Neural crest cell (in vitro differentiated cells): ENCODE measurements at regions not wholly inside any gene's neighbourhood (a gene's known extent, or its start where the extent isn't known, plus 50 kb on each side); places are given as distances from the start of the nearest gene placed in this dataset.

Experiments
- DNase-seq: peaks from one replicate; pipeline ENCODE4 v3.0.0; 2021; ENCODE audit warnings: low read depth, mixed read lengths, low spot score
- H3K27ac Mint-ChIP-seq: one replicate; pipeline ENCODE4 v1.8.0; 2021; ENCODE audit warnings: mild to moderate bottlenecking, mixed read lengths; ENCODE audit not compliant: unreplicated experiment
- H3K27me3 Mint-ChIP-seq: 2 replicates; pipeline ENCODE4 v1.8.0; 2021; ENCODE audit warnings: low read depth, mild to moderate bottlenecking, mixed read lengths
- H3K36me3 Mint-ChIP-seq: 2 replicates; pipeline ENCODE4 v1.8.0; 2021; ENCODE audit warnings: low read depth, mild to moderate bottlenecking, mixed read lengths
- H3K4me1 Mint-ChIP-seq: 2 replicates; pipeline ENCODE4 v1.8.0; 2021; ENCODE audit warnings: mixed read lengths
- H3K4me3 Mint-ChIP-seq: one replicate; pipeline ENCODE4 v1.8.0; 2021; ENCODE audit warnings: mild to moderate bottlenecking, mixed read lengths
- H3K9me3 Mint-ChIP-seq: 2 replicates; pipeline ENCODE4 v1.8.0; 2021; ENCODE audit warnings: mixed read lengths
- TF ChIP-seq, protein P1 (sequence below): fragments of 200-600 bp; sonication (generic); conservative IDR thresholded peaks from 2 replicates; pipeline ENCODE4 v1.5.0; 2021; ENCODE audit warnings: antibody characterized with exemption, mild to moderate bottlenecking

DNA sequence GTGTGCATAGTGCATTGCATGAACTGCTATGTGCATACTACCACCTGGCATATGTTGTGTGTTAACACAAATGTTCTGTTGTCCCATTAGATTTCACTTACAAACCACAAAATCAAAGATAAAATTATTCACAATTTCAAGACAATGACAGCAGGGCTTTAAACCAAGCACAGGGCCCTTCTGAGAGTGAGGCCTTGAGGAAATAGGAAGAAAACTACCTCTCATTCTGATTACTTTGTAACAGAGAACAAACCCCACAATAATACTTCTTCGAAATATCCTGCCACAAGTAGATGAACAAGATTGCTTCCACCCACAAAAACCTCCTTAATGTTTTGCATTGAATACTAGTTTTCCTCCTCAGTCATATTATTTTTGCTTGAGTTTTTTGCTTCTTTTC, 85.5 kb upstream of the SPANXB1 start:
- H3K4me1 Mint-ChIP-seq, result peaks cover 4% of the 10 kb centered on the region
- no peak for DNase-seq
- no peak overlapping the region for H3K4me3 Mint-ChIP-seq
- no peaks in the 10 kb centered on the region for H3K27me3 Mint-ChIP-seq
- no peaks in the 10 kb centered on the region for H3K36me3 Mint-ChIP-seq
- TF ChIP-seq, protein P1, sequence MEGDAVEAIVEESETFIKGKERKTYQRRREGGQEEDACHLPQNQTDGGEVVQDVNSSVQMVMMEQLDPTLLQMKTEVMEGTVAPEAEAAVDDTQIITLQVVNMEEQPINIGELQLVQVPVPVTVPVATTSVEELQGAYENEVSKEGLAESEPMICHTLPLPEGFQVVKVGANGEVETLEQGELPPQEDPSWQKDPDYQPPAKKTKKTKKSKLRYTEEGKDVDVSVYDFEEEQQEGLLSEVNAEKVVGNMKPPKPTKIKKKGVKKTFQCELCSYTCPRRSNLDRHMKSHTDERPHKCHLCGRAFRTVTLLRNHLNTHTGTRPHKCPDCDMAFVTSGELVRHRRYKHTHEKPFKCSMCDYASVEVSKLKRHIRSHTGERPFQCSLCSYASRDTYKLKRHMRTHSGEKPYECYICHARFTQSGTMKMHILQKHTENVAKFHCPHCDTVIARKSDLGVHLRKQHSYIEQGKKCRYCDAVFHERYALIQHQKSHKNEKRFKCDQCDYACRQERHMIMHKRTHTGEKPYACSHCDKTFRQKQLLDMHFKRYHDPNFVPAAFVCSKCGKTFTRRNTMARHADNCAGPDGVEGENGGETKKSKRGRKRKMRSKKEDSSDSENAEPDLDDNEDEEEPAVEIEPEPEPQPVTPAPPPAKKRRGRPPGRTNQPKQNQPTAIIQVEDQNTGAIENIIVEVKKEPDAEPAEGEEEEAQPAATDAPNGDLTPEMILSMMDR, result no peak
- H3K27ac Mint-ChIP-seq, result no peak overlapping the region
- peaks cover 10% of the 10 kb centered on the region for H3K9me3 Mint-ChIP-seq

- TF ChIP-seq, protein P1, result no peak
- Mint-ChIP-seq H3K9me3 (peaks cover 10% of the 10 kb centered on the region), H3K4me1 (peaks cover 4% of the 10 kb centered on the region), H3K27me3 (no peaks in the 10 kb centered on the region), H3K36me3 (no peaks in the 10 kb centered on the region), H3K4me3 (no peak overlapping the region), H3K27ac (no peak overlapping the region)
- DNase-seq, result no peak
Measured at GRCh38 chrX:140917354-140918115, 84.9 kb upstream of the SPANXB1 start.

DNA sequence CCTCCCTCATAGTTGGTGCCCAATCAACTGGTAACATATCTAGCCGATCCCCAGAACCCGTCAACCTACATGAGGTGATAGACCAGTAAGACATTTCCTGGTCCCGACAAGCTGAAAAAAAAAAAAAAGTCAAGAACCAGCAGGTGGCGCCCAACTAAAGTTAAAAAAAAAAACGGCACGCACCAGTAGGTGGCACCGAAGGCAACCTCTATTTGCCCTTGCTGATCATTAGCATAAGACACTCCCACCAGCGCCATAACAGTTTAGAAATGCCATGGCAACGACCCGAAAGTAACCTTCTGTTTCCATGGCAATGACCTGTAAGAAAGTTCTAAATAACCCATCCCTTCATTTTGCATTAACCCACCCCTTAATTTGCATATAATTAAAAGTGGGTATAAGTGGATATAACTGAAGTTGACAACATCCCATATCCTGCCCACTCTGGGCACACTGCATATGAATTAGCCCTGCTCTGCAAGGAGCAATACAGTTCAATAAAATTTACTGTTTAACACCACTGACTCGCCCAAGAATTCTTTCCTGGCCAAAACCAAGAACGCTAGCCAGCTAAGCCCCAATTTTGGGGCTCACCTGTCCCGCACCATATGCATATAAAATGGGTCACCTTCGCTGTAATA, 83.9 kb upstream of the SPANXB1 start:
- DNase-seq, result peak; percentile 30
- Mint-ChIP-seq H3K9me3 (peaks cover 10% of the 10 kb centered on the region), H3K36me3 (no peaks in the 10 kb centered on the region), H3K4me1 (peaks cover 4% of the 10 kb centered on the region), H3K27ac (no peak overlapping the region), H3K4me3 (no peak overlapping the region), H3K27me3 (no peaks in the 10 kb centered on the region)
- TF ChIP-seq, protein P1, result peak; percentile 73

- Mint-ChIP-seq H3K4me3 (no peak overlapping the region), H3K27me3 (no peaks in the 10 kb centered on the region), H3K36me3 (no peaks in the 10 kb centered on the region), H3K4me1 (peaks cover 4% of the 10 kb centered on the region), H3K9me3 (peaks cover 16% of the 10 kb centered on the region), H3K27ac (no peak overlapping the region)
- no peak for DNase-seq
- TF ChIP-seq, protein P1, result no peak
Measured at GRCh38 chrX:140920416-140920815, 82.0 kb upstream of the SPANXB1 start.

GRCh38 chrX:140923118-140923517, 79.3 kb upstream of the SPANXB1 start:
- TF ChIP-seq, protein P1, result no peak
- no peak overlapping the region for H3K4me3 Mint-ChIP-seq
- H3K27me3 Mint-ChIP-seq, result no peaks in the 10 kb centered on the region
- no peak for DNase-seq
- H3K27ac Mint-ChIP-seq, result no peak overlapping the region
- no peaks in the 10 kb centered on the region for H3K36me3 Mint-ChIP-seq
- H3K4me1 Mint-ChIP-seq, result peaks cover under 1% of the 10 kb centered on the region
- peaks cover 13% of the 10 kb centered on the region for H3K9me3 Mint-ChIP-seq
